Neutrophil (primary cell): ENCODE measurements at regions not wholly inside any gene's neighbourhood (a gene's known extent, or its start where the extent isn't known, plus 50 kb on each side); places are given as distances from the start of the nearest gene placed in this dataset.

ENCODE experiments used
- H3K27ac ChIP-seq: fragments of 200-600 bp; sonication (generic); 2 replicates; pipeline ENCODE4 v1.5.1; 2016; ENCODE audit warnings: mild to moderate bottlenecking, moderate library complexity
- H3K27me3 ChIP-seq: fragments of 200-600 bp; sonication (generic); 2 replicates; pipeline ENCODE4 v1.6.0; 2016; ENCODE audit warnings: mild to moderate bottlenecking
- H3K36me3 ChIP-seq: fragments of 200-600 bp; sonication (generic); 2 replicates; pipeline ENCODE4 v1.5.1; 2017
- H3K4me1 ChIP-seq, 2 experiments: fragments of 200-600 bp in 1 of 2; sonication (generic) in 1 of 2; 1 replicate in 1 of 2; 2 replicates in 1 of 2; pipeline versions ENCODE4 v1.5.1 to v1.6.1; 2013 to 2016; ENCODE audit warnings: low read depth in 1 of 2, low read length in 1 of 2, mild to moderate bottlenecking in 1 of 2, moderate library complexity in 1 of 2; ENCODE audit not compliant: control insufficient read depth in 1 of 2, insufficient read depth in 1 of 2
- H3K4me3 ChIP-seq, 2 experiments: fragments of 200-600 bp in 1 of 2; sonication (generic) in 1 of 2; 1 replicate in 1 of 2; 2 replicates in 1 of 2; pipeline ENCODE4 v1.5.1; 2013 to 2016; ENCODE audit warnings: low read depth in 1 of 2, low read length in 1 of 2, mild to moderate bottlenecking in 1 of 2, moderate library complexity in 1 of 2
- H3K9me3 ChIP-seq: fragments of 200-600 bp; sonication (generic); 2 replicates; pipeline ENCODE4 v1.5.1; 2016
- TF ChIP-seq, protein P1 (sequence below): fragments of 200-600 bp; sonication (generic); IDR thresholded peaks from 2 replicates; pipeline ENCODE4 v1.5.1; 2016; ENCODE audit warnings: antibody characterized with exemption

DNA sequence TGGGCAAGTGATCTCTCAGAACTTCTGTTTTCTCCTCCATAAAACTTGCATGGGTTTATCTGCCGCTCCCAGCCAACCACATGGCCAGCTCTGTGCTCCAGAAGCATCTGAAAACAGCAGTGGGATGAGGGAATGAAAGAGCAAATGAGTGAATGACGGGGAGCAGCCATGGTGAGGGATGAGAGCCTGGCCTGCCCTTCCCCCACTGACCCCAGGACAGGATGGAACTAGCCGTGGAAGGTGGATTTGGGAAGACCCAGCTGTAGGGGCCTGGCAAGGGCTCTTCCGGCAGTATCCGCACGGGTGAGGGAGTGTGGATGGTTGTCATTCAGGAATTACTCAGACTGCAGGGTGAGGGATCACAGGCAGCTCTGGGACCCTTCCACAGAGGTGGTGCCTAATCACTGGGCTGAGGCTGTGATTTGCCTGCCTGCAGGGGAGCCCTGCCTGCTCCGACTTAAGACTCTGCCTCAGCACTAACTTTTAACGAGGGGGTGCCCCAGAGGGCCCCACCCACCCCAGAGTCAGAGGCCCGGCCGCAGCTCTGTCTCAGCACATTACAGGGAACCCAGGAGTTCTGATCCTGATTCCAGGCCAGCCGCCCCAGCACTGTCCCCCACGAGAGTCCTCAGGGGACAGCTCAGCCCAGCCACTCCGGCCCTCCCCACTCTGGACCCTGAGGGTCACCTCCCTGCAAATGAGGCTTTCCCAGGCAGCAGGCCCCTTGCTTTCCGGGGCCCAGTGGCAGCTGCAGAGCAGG lies 136.8 kb upstream of the C14orf180 start:
- TF ChIP-seq, protein P1, sequence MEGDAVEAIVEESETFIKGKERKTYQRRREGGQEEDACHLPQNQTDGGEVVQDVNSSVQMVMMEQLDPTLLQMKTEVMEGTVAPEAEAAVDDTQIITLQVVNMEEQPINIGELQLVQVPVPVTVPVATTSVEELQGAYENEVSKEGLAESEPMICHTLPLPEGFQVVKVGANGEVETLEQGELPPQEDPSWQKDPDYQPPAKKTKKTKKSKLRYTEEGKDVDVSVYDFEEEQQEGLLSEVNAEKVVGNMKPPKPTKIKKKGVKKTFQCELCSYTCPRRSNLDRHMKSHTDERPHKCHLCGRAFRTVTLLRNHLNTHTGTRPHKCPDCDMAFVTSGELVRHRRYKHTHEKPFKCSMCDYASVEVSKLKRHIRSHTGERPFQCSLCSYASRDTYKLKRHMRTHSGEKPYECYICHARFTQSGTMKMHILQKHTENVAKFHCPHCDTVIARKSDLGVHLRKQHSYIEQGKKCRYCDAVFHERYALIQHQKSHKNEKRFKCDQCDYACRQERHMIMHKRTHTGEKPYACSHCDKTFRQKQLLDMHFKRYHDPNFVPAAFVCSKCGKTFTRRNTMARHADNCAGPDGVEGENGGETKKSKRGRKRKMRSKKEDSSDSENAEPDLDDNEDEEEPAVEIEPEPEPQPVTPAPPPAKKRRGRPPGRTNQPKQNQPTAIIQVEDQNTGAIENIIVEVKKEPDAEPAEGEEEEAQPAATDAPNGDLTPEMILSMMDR: no peak
- H3K36me3 ChIP-seq: no peaks in the 10 kb centered on the region
- H3K27me3 ChIP-seq: no peaks in the 10 kb centered on the region
- no peak overlapping the region for H3K27ac ChIP-seq
- H3K4me3 ChIP-seq: no peak overlapping the region
- no peaks in the 10 kb centered on the region for H3K4me1 ChIP-seq
- no peaks in the 10 kb centered on the region for H3K9me3 ChIP-seq

DNA sequence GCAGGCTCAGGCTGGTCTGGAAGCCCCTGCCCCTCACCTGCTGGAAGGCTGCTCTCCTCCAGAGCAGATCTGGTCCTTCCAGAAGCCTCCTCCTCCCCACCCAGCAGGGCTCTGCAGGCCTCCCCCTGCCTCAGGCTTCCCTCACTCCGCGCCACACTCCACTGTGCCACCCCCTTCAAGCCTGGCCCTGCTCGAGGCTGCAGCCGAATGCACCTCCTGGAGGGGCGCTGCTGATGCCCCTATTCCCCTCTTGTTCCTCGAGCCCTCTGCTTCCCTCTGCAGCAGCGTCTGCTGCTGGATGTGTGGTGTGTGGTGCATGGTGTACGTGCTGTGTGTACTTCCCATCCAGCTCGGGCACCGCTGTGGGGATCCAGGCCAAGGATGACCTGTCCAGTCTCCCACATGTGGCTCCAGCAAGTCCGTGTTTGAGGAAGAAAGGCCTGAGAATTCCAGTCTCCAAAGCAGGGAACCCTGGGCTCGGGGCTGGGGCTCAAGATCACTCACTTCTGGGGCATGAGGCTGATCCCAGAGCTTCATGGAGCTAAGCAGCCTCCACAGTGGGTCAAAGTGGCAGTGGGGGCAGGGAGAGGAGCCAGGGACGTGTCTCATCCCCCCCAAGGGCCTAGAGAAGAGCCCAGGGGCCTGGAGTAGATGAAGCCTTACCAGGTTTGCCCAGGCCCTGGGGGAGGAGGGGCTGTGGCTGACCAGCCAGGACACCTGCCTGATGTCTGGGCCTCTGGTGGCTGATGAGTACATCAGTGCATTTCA lies 136.0 kb upstream of the C14orf180 start:
- Histone ChIP-seq H3K27me3 (no peaks in the 10 kb centered on the region), H3K9me3 (no peaks in the 10 kb centered on the region), H3K4me3 (no peak overlapping the region), H3K4me1 (no peaks in the 10 kb centered on the region), H3K36me3 (no peaks in the 10 kb centered on the region), H3K27ac (no peak overlapping the region)
- TF ChIP-seq, protein P1: no peak

DNA sequence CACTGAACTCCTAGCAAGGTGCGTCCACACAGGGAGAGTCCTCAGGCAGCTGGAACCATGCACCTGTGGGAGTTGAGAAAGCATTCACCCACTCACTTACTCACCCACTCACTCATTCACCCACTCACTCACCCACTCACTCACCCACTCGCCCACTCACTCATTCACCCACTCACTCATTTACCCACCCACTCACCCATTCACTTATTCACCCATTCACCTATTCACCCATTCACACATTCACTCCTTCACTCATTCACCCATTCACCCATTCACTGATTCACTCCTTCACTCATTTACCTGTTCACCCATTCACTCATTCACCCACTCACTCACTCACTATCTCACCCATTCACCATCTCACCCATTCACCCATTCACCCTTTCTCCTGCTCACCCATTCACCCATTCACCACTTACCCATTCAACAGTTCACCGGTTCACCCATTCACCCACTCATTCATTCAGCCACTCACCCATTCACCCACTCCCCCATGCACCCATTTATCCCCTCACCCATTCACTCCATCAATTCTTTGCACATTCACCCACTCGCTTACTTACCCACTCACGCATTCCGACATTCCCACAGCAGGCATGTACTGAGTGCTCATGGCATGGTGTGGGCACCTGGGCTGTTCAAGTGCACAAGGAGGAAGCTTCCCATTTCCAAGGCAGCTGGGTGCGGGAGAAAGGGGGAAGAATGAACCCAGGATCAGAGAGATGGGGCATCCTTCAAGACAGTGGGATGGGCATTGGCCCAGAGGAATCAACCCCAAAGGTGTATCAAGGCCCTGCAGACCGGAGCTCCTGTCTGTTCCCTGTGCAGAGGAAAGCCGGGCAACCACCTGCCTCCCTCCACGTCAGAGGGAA lies 135.2 kb upstream of the C14orf180 start:
- no peak overlapping the region for H3K4me3 ChIP-seq
- TF ChIP-seq, protein P1: no peak
- H3K27ac ChIP-seq: no peak overlapping the region
- H3K36me3 ChIP-seq: no peaks in the 10 kb centered on the region
- H3K9me3 ChIP-seq: no peaks in the 10 kb centered on the region
- no peaks in the 10 kb centered on the region for H3K27me3 ChIP-seq
- no peaks in the 10 kb centered on the region for H3K4me1 ChIP-seq

DNA sequence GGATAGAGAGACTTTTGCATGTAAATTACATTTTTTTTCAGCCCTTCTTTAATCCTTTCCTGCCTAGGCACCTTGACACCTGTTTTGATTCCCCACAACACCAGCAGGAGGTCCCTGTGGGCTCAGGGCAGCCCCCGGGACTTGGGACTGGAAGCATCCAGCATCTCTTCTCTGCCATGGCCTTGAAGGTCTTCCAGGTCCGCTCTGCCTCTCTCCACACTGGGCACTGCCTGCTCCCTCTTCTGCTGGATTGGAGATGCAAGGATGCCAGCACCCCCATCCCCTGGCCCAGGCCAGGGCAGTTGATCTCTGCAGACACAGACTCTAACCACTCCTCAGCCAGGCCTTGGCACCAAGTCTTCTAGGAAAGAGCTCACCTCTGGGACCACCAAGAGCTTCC lies 134.5 kb upstream of the C14orf180 start:
- TF ChIP-seq, protein P1: no peak
- H3K27me3 ChIP-seq: no peaks in the 10 kb centered on the region
- H3K4me3 ChIP-seq: no peak overlapping the region
- no peaks in the 10 kb centered on the region for H3K36me3 ChIP-seq
- H3K9me3 ChIP-seq: no peaks in the 10 kb centered on the region
- H3K4me1 ChIP-seq: no peaks in the 10 kb centered on the region
- no peak overlapping the region for H3K27ac ChIP-seq

DNA sequence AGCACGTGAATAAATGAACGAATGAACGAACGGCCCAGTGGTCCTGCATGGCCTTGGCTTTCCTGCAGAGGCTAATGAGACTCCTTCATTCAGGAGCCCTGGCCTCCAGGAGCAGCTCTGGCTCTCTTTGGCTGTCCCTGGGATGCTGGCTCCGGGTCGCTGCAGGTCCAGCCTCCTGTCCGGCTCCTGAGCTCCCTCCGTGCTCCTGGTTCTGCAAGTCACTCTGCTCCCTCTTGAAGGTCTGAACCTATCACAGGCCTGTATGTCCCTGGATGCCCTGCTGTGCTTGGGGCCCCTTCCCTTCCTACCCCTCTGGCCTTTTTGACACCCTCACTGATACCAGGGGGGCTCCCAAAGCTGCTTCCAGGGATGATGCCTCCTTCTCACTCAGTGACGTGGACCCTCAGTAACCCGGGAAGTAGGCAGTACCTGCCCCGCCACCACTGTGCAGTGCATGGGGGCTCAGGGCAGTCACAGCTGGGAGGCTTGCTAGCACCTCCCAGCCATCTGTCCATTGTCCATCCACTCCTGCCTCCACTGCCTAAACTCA lies 133.7 kb upstream of the C14orf180 start:
- TF ChIP-seq, protein P1: no peak

More for the DNA sequence above, 133.7 kb upstream of the C14orf180 start:
- Histone ChIP-seq H3K27ac (no peak overlapping the region), H3K36me3 (no peaks in the 10 kb centered on the region), H3K9me3 (no peaks in the 10 kb centered on the region), H3K4me3 (no peak overlapping the region), H3K27me3 (no peaks in the 10 kb centered on the region), H3K4me1 (no peaks in the 10 kb centered on the region)
